GM12878 (cell line): ENCODE measurements at regions not wholly inside any gene's neighbourhood (a gene's known extent, or its start where the extent isn't known, plus 50 kb on each side); places are given as distances from the start of the nearest gene placed in this dataset.

Source experiments
- ATAC-seq: fragments of 200-7000 bp; cut with Tn5 transposase; 3 replicates; pipeline ENCODE4 v1.9.1; 2020; ENCODE audit warnings: mild to moderate bottlenecking, moderate library complexity
- BruUV-seq: library from RNA; stranded (reverse); fragments of 400-500 nt; replicated peaks from 2 replicates; lab custom pipeline; 2021; lab: Mats Ljungman, UMichigan
- CTCF ChIA-PET: fragments of 300-600 bp; sonication (Branson Sonifier 250); formaldehyde crosslinking; extraction: SDS; loops from one replicate; lab custom pipeline; 2021; ENCODE audit warnings: inconsistent platforms; lab: Yijun Ruan, JAX
- POLR2A ChIA-PET: fragments of 350-600 bp; formaldehyde crosslinking; extraction: SDS; loops from one replicate; lab custom pipeline; 2021; ENCODE audit warnings: inconsistent platforms; lab: Charles Lee
- RAD21 ChIA-PET: fragments of 300-600 bp; sonication (Branson Sonifier 250); formaldehyde crosslinking; loops from one replicate; lab custom pipeline; 2023; ENCODE audit warnings: antibody characterized with exemption; ENCODE audit not compliant: unreplicated experiment; lab: Charles Lee
- SMC1A ChIA-PET: fragments of 300-600 bp; sonication (Branson Sonifier 250); formaldehyde crosslinking; loops from one replicate; lab custom pipeline; 2023; ENCODE audit not compliant: unreplicated experiment, uncharacterized antibody; lab: Charles Lee
- DNase-seq: peaks from one replicate; pipeline ENCODE4 v3.0.0-alpha.2; 2011; ENCODE audit warnings: low read depth, low spot score
- FAIRE-seq: peaks from 3 replicates; lab custom pipeline; 2011; peaks lifted over from hg19 to GRCh38; lab: Jason Lieb, UNC
- H2AFZ ChIP-seq: 2 replicates; pipeline ENCODE4 v1.6.0; 2011; ENCODE audit warnings: low read depth, low read length, control low read depth; ENCODE audit not compliant: control insufficient read depth
- H3K27ac ChIP-seq: 2 replicates; pipeline ENCODE4 v1.5.1; 2011; ENCODE audit warnings: control low read depth; ENCODE audit not compliant: control insufficient read depth, insufficient read depth
- H3K27me3 ChIP-seq, 2 experiments: replicated peaks in 1 of 2; 2 replicates each; pipeline versions ENCODE4 v1.6.0 to v1.6.1; 2011; ENCODE audit warnings: low read length in 1 of 2; ENCODE audit not compliant: control insufficient read depth in 2 of 2, insufficient read depth in 2 of 2
- H3K36me3 ChIP-seq, 2 experiments: 2 replicates each; pipeline ENCODE4 v1.5.1; 2011; ENCODE audit warnings: low read length in 1 of 2; ENCODE audit not compliant: control insufficient read depth in 2 of 2, insufficient read depth in 2 of 2
- H3K4me1 ChIP-seq: 2 replicates; pipeline ENCODE4 v1.6.1; 2011; ENCODE audit warnings: mild to moderate bottlenecking, low read length, moderate library complexity, mixed read lengths; ENCODE audit not compliant: control insufficient read depth, insufficient read depth
- H3K4me2 ChIP-seq: 2 replicates; pipeline ENCODE4 v1.6.0; 2011; ENCODE audit warnings: control low read depth; ENCODE audit not compliant: control insufficient read depth, insufficient read depth
- H3K4me3 ChIP-seq: fragments of 200-600 bp; sonication (generic); 2 replicates; pipeline ENCODE4 v1.5.1; 2016
- H3K79me2 ChIP-seq: 2 replicates; pipeline ENCODE4 v1.6.0; 2011; ENCODE audit warnings: low read length; ENCODE audit not compliant: control insufficient read depth, insufficient read depth
- H3K9ac ChIP-seq: 2 replicates; pipeline ENCODE4 v1.8.0; 2011; ENCODE audit warnings: low read length, control low read depth, mixed read lengths; ENCODE audit not compliant: control insufficient read depth, insufficient read depth
- H3K9me3 ChIP-seq: replicated peaks from 3 replicates; pipeline ENCODE4 v1.5.1; 2011; ENCODE audit warnings: mild to moderate bottlenecking, low read length; ENCODE audit not compliant: control insufficient read depth, insufficient read depth
- H4K20me1 ChIP-seq: 2 replicates; pipeline ENCODE4 v1.6.0; 2011; ENCODE audit not compliant: control insufficient read depth, insufficient read depth
- ATF7 ChIP-seq: fragments of 450-650 bp; IDR thresholded peaks from 2 replicates; pipeline ENCODE4 v1.6.1; 2016; ENCODE audit warnings: low read depth, mild to moderate bottlenecking
- BACH1 ChIP-seq: fragments of 450-650 bp; IDR thresholded peaks from 2 replicates; pipeline ENCODE4 v1.6.1; 2017; ENCODE audit warnings: mild to moderate bottlenecking, borderline replicate concordance
- FOS ChIP-seq: IDR thresholded peaks from 3 replicates; pipeline ENCODE4 v1.6.1; 2011; ENCODE audit warnings: borderline replicate concordance; ENCODE audit not compliant: insufficient read length; ENCODE audit errors: extremely low read depth
- HDGF ChIP-seq: fragments of 450-650 bp; IDR thresholded peaks from 2 replicates; pipeline ENCODE4 v1.6.1; 2016; ENCODE audit warnings: antibody characterized with exemption
- NFIC ChIP-seq: IDR thresholded peaks from 2 replicates; pipeline ENCODE4 v1.6.1; 2012; ENCODE audit warnings: low read depth, mild to moderate bottlenecking, inconsistent platforms, low read length, moderate library complexity
- NR2F1 ChIP-seq: fragments of 450-650 bp; conservative IDR thresholded peaks from 2 replicates; pipeline ENCODE4 v1.6.1; 2017; ENCODE audit warnings: mild to moderate bottlenecking
- NRF1 ChIP-seq: conservative IDR thresholded peaks from 2 replicates; pipeline ENCODE4 v1.6.1; 2011; ENCODE audit warnings: mild to moderate bottlenecking, low read depth, low read length, improper control_type of control experiment
- TARDBP ChIP-seq: IDR thresholded peaks from 2 replicates; pipeline ENCODE4 v1.6.1; 2016; ENCODE audit warnings: borderline replicate concordance
- YBX1 ChIP-seq: fragments of 450-650 bp; IDR thresholded peaks from 2 replicates; pipeline ENCODE4 v1.6.1; 2016; ENCODE audit warnings: antibody characterized with exemption
- ZZZ3 ChIP-seq: IDR thresholded peaks from 2 replicates; pipeline ENCODE4 v1.6.1; 2011; ENCODE audit warnings: low read depth; ENCODE audit not compliant: control insufficient read depth, insufficient read length
- WGBS: methylation state at CpG from one replicate; pipeline ENCODE4 v1.1.6; 2016; ENCODE audit warnings: low lambda C conversion rate; ENCODE audit not compliant: insufficient replicate concordance, insufficient coverage; ENCODE audit errors: missing lambda C conversion rate; 5-methylcytosine and 5-hydroxymethylcytosine counted together
- in situ Hi-C: fragments of 300-500 bp; cut with MboI; formaldehyde crosslinking; loops from 9 replicates; pipeline ENCODE4 v1.14.3; 2018; ENCODE audit warnings: mixed read lengths
- intact Hi-C: fragments of 100-400 bp; cut with micrococcal nuclease; formaldehyde crosslinking; loops from one replicate; pipeline ENCODE4 v1.14.2; 2022; ENCODE audit not compliant: unreplicated experiment
- TF ChIP-seq, protein P1 (sequence below): IDR thresholded peaks from 2 replicates; pipeline ENCODE4 v1.6.1; 2012; ENCODE audit warnings: mild to moderate bottlenecking, low read depth, low read length
- TF ChIP-seq, protein P2 (sequence below): IDR thresholded peaks from 2 replicates; pipeline ENCODE4 v1.6.1; 2012; ENCODE audit warnings: low read depth, low read length, improper control_type of control experiment
- TF ChIP-seq, protein P3 (sequence below): fragments of 450-650 bp; IDR thresholded peaks from 2 replicates; pipeline ENCODE4 v1.6.1; 2018; ENCODE audit warnings: borderline replicate concordance, mild to moderate bottlenecking; ENCODE audit not compliant: partially characterized antibody
- TF ChIP-seq, protein P4 (sequence below): fragments of 450-650 bp; IDR thresholded peaks from 2 replicates; pipeline ENCODE4 v1.6.1; 2017; ENCODE audit warnings: antibody characterized with exemption, mild to moderate bottlenecking, moderate library complexity

DNA sequence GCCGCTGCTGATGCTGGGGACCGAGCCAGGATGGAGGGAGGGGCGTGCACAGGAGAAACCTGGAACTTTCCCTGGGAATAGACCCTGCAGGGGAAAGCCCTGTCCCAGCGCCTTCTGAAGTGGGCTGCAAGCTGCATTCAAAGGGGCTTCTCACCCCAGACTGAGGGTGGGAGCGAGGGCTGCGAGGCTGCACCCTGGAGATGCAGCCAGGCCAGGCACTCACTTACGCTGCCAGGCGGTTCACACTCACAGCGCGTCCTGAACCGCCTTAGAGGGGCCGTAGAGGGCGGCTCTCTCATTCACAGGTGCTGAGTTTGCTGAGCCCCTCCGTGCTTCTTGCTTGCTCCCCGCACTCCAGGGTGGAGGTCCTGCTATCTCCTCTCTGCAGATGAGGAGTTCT is 208.5 kb upstream of the C14orf180 start:
- Histone ChIP-seq H3K36me3 (no peaks in the 10 kb centered on the region), H3K9me3 (no peaks in the 10 kb centered on the region), H3K4me3 (no peak overlapping the region), H3K27me3 (no peaks in the 10 kb centered on the region; a peak in 2 of 4 replicates), H2AFZ (no peak overlapping the region), H3K4me2 (no peak overlapping the region), H3K4me1 (no peaks in the 10 kb centered on the region), H3K9ac (no peak overlapping the region), H3K27ac (no peak overlapping the region), H4K20me1 (no peaks in the 10 kb centered on the region), H3K79me2 (no peaks in the 10 kb centered on the region)
- ChIA-PET SMC1A (no interaction called here), POLR2A (no interaction called here), CTCF (no interaction called here), RAD21 (no interaction called here)
- in situ Hi-C loops (no loop called here), intact Hi-C loops (no loop called here)
- whole genome bisulfite sequencing = 61% methylated on average over 15 of the region's 15 CpGs
- FAIRE-seq (no peak), ATAC-seq (no peak), DNase-seq (no peak)
- TF ChIP-seq TARDBP (no peak), ZZZ3 (no peak), BACH1 (no peak), ATF7 (no peak), HDGF (no peak), YBX1 (no peak), NRF1 (no peak), NFIC (no peak), FOS (no peak), NR2F1 (no peak)
- TF ChIP-seq, protein P1, sequence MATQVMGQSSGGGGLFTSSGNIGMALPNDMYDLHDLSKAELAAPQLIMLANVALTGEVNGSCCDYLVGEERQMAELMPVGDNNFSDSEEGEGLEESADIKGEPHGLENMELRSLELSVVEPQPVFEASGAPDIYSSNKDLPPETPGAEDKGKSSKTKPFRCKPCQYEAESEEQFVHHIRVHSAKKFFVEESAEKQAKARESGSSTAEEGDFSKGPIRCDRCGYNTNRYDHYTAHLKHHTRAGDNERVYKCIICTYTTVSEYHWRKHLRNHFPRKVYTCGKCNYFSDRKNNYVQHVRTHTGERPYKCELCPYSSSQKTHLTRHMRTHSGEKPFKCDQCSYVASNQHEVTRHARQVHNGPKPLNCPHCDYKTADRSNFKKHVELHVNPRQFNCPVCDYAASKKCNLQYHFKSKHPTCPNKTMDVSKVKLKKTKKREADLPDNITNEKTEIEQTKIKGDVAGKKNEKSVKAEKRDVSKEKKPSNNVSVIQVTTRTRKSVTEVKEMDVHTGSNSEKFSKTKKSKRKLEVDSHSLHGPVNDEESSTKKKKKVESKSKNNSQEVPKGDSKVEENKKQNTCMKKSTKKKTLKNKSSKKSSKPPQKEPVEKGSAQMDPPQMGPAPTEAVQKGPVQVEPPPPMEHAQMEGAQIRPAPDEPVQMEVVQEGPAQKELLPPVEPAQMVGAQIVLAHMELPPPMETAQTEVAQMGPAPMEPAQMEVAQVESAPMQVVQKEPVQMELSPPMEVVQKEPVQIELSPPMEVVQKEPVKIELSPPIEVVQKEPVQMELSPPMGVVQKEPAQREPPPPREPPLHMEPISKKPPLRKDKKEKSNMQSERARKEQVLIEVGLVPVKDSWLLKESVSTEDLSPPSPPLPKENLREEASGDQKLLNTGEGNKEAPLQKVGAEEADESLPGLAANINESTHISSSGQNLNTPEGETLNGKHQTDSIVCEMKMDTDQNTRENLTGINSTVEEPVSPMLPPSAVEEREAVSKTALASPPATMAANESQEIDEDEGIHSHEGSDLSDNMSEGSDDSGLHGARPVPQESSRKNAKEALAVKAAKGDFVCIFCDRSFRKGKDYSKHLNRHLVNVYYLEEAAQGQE = no peak
- TF ChIP-seq, protein P2, sequence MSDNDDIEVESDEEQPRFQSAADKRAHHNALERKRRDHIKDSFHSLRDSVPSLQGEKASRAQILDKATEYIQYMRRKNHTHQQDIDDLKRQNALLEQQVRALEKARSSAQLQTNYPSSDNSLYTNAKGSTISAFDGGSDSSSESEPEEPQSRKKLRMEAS = no peak
- TF ChIP-seq, protein P3, sequence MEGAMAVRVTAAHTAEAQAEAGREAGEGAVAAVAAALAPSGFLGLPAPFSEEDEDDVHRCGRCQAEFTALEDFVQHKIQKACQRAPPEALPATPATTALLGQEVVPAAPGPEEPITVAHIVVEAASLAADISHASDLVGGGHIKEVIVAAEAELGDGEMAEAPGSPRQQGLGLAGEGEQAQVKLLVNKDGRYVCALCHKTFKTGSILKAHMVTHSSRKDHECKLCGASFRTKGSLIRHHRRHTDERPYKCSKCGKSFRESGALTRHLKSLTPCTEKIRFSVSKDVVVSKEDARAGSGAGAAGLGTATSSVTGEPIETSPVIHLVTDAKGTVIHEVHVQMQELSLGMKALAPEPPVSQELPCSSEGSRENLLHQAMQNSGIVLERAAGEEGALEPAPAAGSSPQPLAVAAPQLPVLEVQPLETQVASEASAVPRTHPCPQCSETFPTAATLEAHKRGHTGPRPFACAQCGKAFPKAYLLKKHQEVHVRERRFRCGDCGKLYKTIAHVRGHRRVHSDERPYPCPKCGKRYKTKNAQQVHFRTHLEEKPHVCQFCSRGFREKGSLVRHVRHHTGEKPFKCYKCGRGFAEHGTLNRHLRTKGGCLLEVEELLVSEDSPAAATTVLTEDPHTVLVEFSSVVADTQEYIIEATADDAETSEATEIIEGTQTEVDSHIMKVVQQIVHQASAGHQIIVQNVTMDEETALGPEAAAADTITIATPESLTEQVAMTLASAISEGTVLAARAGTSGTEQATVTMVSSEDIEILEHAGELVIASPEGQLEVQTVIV = no peak
- TF ChIP-seq, protein P4, sequence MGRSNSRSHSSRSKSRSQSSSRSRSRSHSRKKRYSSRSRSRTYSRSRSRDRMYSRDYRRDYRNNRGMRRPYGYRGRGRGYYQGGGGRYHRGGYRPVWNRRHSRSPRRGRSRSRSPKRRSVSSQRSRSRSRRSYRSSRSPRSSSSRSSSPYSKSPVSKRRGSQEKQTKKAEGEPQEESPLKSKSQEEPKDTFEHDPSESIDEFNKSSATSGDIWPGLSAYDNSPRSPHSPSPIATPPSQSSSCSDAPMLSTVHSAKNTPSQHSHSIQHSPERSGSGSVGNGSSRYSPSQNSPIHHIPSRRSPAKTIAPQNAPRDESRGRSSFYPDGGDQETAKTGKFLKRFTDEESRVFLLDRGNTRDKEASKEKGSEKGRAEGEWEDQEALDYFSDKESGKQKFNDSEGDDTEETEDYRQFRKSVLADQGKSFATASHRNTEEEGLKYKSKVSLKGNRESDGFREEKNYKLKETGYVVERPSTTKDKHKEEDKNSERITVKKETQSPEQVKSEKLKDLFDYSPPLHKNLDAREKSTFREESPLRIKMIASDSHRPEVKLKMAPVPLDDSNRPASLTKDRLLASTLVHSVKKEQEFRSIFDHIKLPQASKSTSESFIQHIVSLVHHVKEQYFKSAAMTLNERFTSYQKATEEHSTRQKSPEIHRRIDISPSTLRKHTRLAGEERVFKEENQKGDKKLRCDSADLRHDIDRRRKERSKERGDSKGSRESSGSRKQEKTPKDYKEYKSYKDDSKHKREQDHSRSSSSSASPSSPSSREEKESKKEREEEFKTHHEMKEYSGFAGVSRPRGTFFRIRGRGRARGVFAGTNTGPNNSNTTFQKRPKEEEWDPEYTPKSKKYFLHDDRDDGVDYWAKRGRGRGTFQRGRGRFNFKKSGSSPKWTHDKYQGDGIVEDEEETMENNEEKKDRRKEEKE = no peak
- BruUV-seq = no TSS peak
